ENCODE measurements at regions not wholly inside any gene's neighbourhood (a gene's known extent, or its start where the extent isn't known, plus 50 kb on each side); places are given as distances from the start of the nearest gene placed in this dataset.

- H3K4me1 ChIP-seq (ENCODE audit: insufficient read depth) = peaks cover 4% of the 10 kb centered on the region
- H3K9me3 ChIP-seq (ENCODE audit: low read depth) = no peaks in the 10 kb centered on the region
- no peaks in the 10 kb centered on the region for H3K36me3 ChIP-seq (replicated peaks; ENCODE audit: insufficient read depth, low read depth)
- H3K27ac ChIP-seq = no peak overlapping the region
- no peak overlapping the region for H3K4me2 ChIP-seq
- H3K79me2 ChIP-seq = no peaks in the 10 kb centered on the region
- H4K20me1 ChIP-seq (ENCODE audit: insufficient read depth, poor library complexity, severe bottlenecking) = no peaks in the 10 kb centered on the region
- H2AFZ ChIP-seq = peak overlapping the region; percentile 52
- DNase-seq (ENCODE audit: low spot score) = no peak
- TF ChIP-seq EZH2phosphoT487 (IDR thresholded peaks at IDR 0.05; ENCODE audit: low read depth, severe bottlenecking, unreplicated experiment) = no peak
- no peak for TF ChIP-seq EZH2 (IDR thresholded peaks at IDR 0.05; ENCODE audit: borderline replicate concordance)
- no peak for TF ChIP-seq CTCF (IDR thresholded peaks at IDR 0.05; ENCODE audit: poor library complexity)
- H3K9me2 ChIP-seq (replicated peaks; ENCODE audit: insufficient read depth) = no peaks in the 10 kb centered on the region
- no peak overlapping the region for H3K4me3 ChIP-seq
- H3K27me3 ChIP-seq = no peaks in the 10 kb centered on the region
These were observed 738.6 kb upstream of the GRIA3 start for GRCh38 chrX:122445466-122445865.

DNA sequence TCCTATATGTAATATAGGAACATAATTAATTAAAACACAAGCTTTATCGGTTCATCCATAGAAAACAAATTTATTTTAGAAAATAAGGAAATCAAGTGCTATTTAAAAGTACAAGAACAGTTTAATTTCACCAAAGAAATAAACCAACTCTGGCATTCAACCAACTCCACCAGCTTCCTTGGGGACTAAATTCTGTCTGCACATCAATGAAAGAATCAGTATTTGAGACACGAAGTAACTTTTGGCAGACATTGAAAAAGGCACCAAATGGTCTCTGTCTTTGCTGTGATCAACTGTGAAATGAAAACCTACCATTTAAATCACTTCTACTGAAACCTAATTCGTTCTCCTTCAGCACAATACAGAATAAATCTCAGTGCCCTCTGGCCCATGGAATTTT is 719.7 kb upstream of the GRIA3 start:
- no peaks in the 10 kb centered on the region for H3K79me2 ChIP-seq
- no peak overlapping the region for H3K27ac ChIP-seq
- H2AFZ ChIP-seq = no peak overlapping the region
- no peaks in the 10 kb centered on the region for H4K20me1 ChIP-seq (ENCODE audit: insufficient read depth, poor library complexity, severe bottlenecking)
- no peak overlapping the region for H3K4me3 ChIP-seq
- H3K27me3 ChIP-seq = no peaks in the 10 kb centered on the region
- WGBS (ENCODE audit: low lambda C conversion rate, missing lambda C conversion rate) = 52% methylated on average over 3 of the region's 3 CpGs
- no peaks in the 10 kb centered on the region for H3K4me1 ChIP-seq (ENCODE audit: insufficient read depth)
- no peak for DNase-seq (ENCODE audit: low spot score)
- no peak for TF ChIP-seq EZH2phosphoT487 (IDR thresholded peaks at IDR 0.05; ENCODE audit: low read depth, severe bottlenecking, unreplicated experiment)
- TF ChIP-seq EZH2 (IDR thresholded peaks at IDR 0.05; ENCODE audit: borderline replicate concordance) = no peak
- no peak for TF ChIP-seq CTCF (IDR thresholded peaks at IDR 0.05; ENCODE audit: poor library complexity)
- peaks cover 3% of the 10 kb centered on the region for H3K9me3 ChIP-seq (ENCODE audit: low read depth)
- no peaks in the 10 kb centered on the region for H3K36me3 ChIP-seq (replicated peaks; ENCODE audit: insufficient read depth, low read depth)
- H3K9me2 ChIP-seq (replicated peaks; ENCODE audit: insufficient read depth) = no peaks in the 10 kb centered on the region
- H3K4me2 ChIP-seq = no peak overlapping the region

GRCh38 chrX:122475306-122475705 is 708.8 kb upstream of the GRIA3 start:
- no peak for TF ChIP-seq EZH2phosphoT487 (IDR thresholded peaks at IDR 0.05; ENCODE audit: low read depth, severe bottlenecking, unreplicated experiment)
- no peak for TF ChIP-seq CTCF (IDR thresholded peaks at IDR 0.05; ENCODE audit: poor library complexity)
- TF ChIP-seq EZH2 (IDR thresholded peaks at IDR 0.05; ENCODE audit: borderline replicate concordance) = no peak
- Histone ChIP-seq H3K9me3 (ENCODE audit: low read depth) (no peaks in the 10 kb centered on the region), H3K9me2 (replicated peaks; ENCODE audit: insufficient read depth) (no peaks in the 10 kb centered on the region), H3K4me2 (no peak overlapping the region), H3K79me2 (no peaks in the 10 kb centered on the region), H3K27me3 (no peaks in the 10 kb centered on the region), H3K4me1 (ENCODE audit: insufficient read depth) (no peaks in the 10 kb centered on the region), H3K27ac (no peak overlapping the region), H3K4me3 (no peak overlapping the region), H3K36me3 (replicated peaks; ENCODE audit: insufficient read depth, low read depth) (no peaks in the 10 kb centered on the region), H2AFZ (no peak overlapping the region), H4K20me1 (ENCODE audit: insufficient read depth, poor library complexity, severe bottlenecking) (no peaks in the 10 kb centered on the region)
- no peak for DNase-seq (ENCODE audit: low spot score)

- TF ChIP-seq EZH2phosphoT487 (IDR thresholded peaks at IDR 0.05; ENCODE audit: low read depth, severe bottlenecking, unreplicated experiment) = no peak
- TF ChIP-seq CTCF (IDR thresholded peaks at IDR 0.05; ENCODE audit: poor library complexity) = no peak
- no peak for TF ChIP-seq EZH2 (IDR thresholded peaks at IDR 0.05; ENCODE audit: borderline replicate concordance)
These were observed 683.5 kb upstream of the GRIA3 start for GRCh38 chrX:122500556-122500955.

More at GRCh38 chrX:122500556-122500955, 683.5 kb upstream of the GRIA3 start:
- no peak overlapping the region for H2AFZ ChIP-seq
- H3K4me1 ChIP-seq (ENCODE audit: insufficient read depth) = no peaks in the 10 kb centered on the region
- H3K27me3 ChIP-seq = no peaks in the 10 kb centered on the region
- no peak overlapping the region for H3K27ac ChIP-seq
- no peaks in the 10 kb centered on the region for H3K9me2 ChIP-seq (replicated peaks; ENCODE audit: insufficient read depth)
- H3K9me3 ChIP-seq (ENCODE audit: low read depth) = no peaks in the 10 kb centered on the region
- no peaks in the 10 kb centered on the region for H3K79me2 ChIP-seq
- 65% methylated on average over 2 of the region's 2 CpGs for WGBS (ENCODE audit: low lambda C conversion rate, missing lambda C conversion rate)
- no peak for DNase-seq (ENCODE audit: low spot score)
- no peak overlapping the region for H3K4me2 ChIP-seq
- no peaks in the 10 kb centered on the region for H4K20me1 ChIP-seq (ENCODE audit: insufficient read depth, poor library complexity, severe bottlenecking)
- no peak overlapping the region for H3K4me3 ChIP-seq
- no peaks in the 10 kb centered on the region for H3K36me3 ChIP-seq (replicated peaks; ENCODE audit: insufficient read depth, low read depth)

Data from hepatocyte (in vitro differentiated cells).